Hippocampal formation (tissue), 2 donors: ENCODE measurements at regions not wholly inside any gene's neighbourhood (a gene's known extent, or its start where the extent isn't known, plus 50 kb on each side); places are given as distances from the start of the nearest gene placed in this dataset.
"Not testable (repeated sequence)": the region's sequence is repeated elsewhere in the genome, so short reads cannot be mapped to it uniquely, and the experiment has no call there.

ENCODE experiments used
- DNase-seq, 2 donors: peaks; one replicate each; lab custom pipeline; 2025; lab: John Stamatoyannopoulos, UW

DNA sequence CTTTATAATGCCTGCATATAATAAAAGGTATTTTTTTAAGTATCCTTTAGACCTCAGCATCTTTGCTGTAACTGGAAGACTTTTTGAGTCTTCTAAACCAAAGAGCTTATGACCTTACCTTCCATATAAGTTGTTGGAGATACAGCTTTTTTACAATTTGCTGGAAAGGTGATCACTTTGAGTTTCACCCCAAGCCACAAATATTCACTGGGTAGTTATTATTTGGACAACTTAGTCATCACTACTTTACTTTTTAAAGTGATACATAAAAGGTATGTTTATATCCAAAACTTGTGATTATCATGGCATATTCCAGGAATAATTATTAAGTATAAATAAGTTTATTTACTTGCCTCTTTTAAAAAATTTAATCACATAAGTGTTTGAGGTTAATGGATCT lies 246.7 kb upstream of the NRIP1 start:
- no peak for DNase-seq

DNA sequence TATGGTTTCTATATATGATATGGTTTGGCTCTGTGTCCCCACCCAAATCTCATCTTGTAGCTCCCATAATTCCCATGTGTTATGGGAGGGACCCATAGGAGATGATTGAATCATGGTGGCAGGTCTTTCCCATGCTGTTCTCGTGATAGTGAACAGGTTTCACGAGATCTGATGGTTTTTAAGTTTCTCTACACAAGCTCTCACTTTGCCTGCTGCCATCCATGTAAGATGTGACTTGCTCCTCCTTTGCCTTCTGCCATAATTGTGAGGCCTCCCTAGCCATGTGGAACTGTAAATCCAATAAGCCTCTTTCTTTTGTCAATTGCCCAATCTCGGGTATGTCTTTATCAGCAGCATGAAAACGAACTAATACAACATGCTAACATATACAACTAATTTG lies 252.2 kb upstream of the NRIP1 start:
- DNase-seq: not testable (repeated sequence)

DNA sequence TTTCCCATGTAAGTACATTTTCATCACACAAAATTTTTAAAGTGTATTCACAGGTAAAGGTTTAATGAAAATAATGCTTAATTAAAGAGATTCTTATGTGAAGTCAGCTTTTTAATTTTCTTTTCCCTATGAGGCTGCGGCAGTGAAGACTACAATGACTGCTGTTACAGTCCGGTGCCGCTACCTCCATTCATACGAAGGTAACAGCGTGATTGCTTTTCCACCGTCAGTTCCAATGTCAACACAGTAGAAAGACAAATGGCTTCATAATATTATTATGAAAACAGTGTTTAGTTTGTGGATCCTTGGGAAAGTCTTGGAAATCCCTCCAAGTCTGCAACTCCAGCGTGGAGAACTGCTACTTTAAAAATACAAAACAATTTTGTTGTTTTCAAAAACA lies 254.9 kb upstream of the NRIP1 start:
- no peak for DNase-seq

DNA sequence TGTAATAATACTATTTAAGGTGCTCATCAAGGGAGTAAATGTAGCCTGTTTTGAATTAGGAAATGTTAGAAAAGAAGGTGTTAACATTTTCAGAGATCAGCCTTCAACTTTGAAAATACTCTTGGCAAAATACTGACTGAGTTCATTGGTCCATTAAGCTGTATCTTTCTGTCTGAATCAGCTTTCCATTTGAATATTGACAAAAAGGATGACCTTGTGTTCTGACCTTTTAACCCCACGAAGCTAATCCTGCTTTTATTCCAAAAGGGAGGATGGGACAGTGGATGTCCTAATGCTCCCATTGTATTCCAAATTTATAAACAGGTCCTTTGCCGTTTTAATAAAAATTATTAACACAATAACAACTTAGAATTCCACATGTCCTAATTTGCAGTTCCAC lies 259.7 kb upstream of the NRIP1 start:
- DNase-seq: no peak

DNA sequence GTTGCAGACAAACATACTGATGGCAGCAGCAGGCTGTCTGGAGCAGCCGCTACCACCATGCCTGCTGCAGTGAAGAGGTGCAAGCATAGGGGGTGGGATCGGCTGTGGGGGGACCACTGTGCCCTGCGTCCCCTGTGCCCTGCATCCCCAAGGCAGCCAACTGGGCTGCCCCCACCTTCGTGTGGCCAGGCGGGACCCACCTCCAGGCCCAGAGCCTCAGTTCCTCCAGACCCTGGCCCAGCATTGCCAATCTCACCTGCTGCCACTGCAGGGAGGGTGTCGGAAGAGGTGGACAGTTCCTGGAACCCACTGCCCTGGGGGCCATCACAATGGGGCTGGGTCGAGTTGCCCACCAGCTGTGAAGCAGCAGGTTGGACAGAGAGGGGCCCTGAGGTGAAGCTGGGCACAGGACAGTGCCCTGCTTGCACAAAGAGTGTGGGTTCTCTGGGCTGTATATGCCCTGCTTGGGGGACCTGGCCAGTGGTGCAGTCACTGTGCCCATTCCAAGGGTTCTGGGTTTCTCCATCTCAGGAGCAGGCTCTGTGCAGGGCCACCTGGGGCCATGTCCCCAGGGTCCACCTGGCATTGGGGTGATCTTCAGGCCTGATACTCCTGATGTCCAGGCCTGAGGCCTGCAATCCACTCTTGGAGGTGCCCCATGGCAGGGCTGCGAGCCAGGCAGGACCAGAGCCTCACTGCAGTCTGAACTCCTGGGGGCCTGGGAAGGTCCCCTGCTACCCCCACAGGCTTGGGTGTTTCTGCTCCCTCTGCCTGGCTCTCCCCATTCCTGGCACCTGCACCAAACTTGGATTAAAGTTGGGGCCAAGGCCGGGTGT lies 261.4 kb upstream of the NRIP1 start:
- no peak for DNase-seq

DNA sequence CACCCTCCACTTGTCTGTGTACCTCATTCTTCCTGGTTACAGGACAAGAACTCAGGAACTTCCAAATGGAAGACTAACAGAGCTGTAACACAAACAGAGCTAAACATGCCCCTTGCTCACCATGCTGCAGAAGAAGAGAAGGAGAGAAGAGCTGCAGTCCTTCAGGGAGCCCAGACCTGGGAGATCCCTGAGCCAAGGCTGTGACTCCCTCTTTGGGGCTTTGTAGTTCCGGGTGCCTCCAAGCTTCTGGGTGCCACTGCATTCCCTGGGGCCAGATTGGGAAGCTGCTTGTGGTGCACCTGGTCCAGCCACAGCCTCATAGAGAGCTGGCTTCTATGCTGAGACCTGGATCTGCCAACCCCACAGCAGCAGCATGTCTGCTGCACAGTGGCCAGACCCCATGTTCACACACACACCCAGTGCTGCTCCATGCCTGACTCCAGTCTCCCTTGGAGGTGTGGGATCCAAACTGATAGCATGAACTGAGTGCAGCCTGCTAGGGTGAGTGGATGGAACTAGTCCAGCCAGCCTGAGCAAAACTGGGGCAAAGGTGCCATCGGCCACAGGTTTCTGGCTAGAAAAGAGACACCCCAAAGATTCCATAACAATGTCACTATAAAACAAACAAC lies 263.0 kb upstream of the NRIP1 start:
- no peak for DNase-seq

DNA sequence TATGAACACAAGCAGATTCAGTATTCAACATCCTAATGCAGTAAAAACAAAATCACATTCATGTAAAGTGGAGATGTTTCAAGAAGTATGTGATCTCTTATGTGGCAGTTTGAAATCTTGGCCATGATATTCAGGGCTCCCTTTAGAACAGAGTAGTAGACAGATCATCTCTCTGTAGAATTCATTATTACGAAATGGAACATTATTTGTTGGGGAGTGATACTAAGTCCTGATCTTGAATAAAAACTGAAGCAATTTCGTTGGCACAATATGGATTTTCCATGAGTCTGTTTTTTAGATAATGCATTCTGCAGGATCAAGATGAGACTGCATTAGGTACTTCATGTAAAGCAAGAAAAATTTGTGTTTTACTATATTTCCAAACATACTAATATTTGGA lies 264.4 kb upstream of the NRIP1 start:
- DNase-seq: no peak

DNA sequence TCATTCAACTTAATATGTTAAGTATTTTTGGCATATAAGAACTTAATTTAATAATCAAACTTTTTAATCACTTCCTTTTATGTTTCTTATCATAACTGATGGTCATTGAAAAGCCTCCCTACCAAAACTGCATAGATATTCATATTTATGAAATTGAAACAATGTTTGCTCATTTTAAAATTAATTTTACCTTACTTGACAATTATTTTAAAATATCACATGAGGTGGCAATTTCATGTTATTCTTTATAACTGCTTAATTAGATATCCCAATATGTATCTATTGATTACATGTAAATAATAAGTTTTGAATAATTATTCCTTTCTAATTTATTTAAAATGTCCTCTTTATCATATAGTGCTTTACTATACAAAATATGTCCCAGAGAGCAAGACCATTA lies 266.1 kb upstream of the NRIP1 start:
- no peak for DNase-seq

DNA sequence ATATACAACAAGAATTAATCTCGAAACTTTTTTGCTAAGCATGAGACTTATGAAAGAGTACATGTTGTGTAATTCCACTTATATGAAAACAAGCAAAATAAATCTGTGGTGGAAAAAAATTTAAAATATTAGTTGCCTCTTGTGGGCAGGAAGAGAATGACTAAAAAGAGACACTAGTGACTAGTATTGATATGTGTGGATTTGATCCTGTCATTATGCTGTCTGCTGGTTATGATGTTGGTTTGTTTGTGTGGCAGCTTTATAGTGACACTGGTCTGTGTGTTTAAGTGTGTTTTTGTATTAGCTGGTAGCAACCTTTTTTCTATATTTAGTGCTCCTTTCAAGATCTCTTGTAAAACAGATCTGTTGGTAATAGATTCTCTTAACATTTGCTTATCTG lies 267.8 kb upstream of the NRIP1 start:
- no peak for DNase-seq

DNA sequence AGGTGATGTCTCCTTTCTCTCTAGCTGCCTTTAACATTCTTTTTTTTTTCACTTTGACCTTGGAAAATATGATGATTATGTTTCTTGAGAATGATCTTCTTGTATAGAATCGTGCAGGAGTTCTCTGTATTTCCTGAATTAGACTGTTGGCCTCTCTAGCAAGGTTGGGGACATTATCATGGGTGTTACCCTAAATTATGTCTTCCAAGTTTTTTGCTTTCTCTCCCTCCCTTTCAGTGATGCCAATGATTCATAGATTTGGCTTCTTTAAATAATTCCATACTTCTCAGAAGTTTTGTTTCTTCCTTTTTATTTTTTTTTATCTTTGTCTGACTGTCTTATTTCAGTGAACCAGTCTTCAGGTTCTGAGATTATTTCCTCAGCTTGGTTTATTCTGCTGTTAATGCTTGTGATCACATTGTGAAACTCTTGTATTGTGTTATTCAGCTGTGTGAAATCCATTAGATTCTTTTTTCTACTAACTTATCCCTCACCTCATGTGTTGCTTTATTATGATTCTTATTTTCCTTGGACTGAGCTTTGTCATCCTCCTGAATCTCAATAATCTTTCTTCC lies 268.4 kb upstream of the NRIP1 start:
- no peak for DNase-seq

DNA sequence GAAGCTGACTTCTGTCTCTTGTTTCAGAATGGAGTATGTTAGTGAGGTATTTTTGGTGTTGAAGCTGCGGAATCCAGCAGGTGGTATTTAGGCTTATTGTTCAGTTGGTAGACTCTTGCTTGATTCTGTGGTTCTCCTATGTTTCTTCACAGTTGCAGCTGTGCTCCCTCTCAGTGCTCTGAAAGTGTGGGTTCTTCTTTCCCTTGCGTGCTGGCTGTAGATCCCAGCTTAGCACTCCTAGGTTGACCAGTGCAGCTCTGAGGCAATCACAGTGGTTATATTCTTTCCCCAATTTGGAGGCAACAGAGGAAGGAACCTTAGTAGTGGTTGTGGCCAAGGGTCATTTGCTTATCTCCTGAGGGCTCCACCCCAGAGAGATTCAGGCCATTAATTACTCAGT lies 269.2 kb upstream of the NRIP1 start:
- no peak for DNase-seq

DNA sequence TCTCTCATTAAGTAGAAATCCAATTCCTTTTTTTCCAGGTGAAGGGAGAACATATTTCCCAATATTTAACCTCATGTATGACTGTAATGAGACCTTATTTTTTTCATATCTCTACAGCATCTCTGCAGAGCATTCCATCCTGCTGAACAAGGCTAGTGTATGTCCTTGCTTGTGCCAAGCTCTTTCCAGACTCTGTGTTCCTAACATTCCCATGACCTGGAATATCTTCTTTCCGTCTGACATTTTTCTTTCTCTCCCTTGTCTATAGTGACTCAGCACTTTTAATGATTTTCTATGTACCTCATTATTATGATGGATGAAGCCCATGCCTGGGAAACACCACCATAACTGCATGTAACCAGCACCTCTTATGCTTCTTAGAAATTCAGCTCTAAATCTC lies 278.3 kb upstream of the NRIP1 start:
- DNase-seq: no peak

DNA sequence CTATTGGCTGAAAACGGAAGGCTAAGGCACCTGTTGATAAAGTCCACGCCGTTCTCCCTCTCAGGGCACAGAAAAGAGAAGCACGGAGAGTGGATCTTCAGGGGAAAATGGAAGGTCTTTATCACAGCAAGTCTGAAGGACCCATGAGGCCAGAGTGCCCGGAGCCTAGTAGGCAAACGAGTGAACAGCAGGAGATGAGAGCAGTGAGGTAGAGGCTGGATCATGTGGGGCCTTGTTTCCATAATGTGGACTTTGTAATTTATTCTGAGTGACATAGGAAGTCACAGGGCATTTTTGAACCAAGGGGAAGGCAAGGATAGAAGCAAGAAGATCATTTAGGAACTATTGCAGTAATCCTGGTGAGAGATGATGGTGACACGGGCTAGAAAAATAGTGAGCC lies 287.2 kb upstream of the NRIP1 start:
- DNase-seq: no peak

DNA sequence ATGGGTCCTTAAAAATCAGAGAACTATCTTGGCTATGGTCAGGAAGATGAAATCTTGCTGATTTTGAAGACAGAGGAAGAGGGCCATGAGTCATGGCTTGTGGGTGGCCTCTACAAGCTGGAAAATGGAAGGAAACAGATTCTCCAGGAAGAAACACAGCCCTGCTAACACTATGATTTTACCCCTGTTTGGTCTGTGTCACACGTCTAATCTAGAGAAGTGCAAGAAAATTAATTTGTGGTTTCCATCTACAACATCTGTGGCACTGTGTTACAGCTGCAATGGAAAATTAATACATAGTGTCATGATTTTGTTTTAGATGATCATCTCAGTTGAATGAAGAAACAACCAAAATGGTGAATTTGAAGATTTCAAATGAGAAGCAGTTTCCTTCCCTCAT lies 288.7 kb upstream of the NRIP1 start:
- DNase-seq: no peak

DNA sequence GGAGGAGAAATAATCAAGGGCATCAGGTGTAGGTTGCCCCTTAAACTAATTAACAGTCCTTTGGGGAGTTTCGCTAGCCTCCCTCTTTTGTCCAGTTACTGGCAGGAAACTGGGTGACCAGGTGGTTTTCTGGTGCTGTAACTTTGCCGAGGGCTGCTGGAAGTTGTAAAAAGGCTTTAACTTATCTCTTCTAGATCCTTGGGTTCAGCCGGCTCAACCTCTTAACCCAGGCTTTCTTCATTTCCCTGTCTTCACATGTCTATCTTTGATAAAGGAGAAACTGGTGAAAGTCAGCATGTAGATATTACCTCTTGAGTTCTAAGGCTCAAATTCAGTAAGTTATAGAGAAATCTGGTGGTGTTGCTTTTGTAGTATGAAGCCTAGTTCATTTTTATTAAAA lies 289.7 kb upstream of the NRIP1 start:
- no peak for DNase-seq

DNA sequence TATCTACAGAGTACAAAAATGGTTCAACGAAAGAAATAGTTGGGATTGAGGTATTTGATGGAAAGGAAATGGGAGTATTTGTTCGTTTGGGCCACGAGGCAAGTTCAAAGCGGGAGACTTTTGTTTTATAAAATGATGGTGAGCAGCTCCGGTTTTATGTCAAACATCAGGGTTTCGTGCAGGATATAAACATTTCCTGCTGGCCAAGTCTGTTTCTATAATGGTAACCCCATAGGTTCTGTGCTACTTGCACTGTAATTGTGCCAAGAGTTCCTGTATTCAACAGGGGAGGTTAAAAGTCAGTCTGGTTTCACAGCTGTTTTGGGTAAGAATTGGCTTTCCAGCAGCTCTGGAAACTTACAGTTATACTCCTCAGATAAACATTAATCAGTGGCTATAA lies 290.3 kb upstream of the NRIP1 start:
- no peak for DNase-seq

DNA sequence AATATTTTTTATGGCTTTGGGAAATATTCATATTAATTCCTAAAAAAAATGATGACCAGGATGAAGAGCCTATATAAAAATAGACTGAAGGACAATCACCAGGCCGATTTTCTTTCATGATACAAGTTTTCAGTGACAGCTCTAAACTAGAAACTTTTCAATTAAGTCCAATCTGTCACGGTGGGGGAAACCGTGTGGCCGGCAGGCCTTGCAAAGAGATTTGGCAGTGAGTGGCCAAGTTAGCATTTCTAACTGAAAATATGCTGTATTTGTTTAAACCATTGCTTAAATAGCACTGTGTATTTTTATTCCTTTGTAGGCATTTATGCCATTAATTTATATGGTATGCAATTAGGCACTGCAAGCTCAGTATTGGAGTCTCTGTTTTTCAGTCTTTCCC lies 294.5 kb upstream of the NRIP1 start:
- DNase-seq: no peak

DNA sequence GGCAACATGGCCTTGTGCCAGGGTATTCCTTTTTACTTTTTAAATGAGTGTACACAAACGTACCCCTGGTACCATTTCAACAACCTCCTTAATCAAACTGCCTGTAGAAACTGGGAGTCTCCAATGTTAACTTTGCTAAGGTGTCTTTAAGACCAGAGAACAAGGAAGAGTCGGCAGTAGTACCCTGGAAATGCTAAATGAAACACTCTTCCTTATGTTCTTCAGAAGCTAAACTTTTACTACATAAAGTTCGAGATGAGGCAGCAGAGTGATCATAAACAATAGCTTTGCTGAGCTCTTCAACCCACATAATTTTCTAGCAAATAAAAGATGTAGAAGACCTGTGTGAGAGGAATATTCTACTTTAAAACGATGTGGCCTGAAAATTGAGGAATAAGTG lies 297.7 kb upstream of the NRIP1 start:
- no peak for DNase-seq

DNA sequence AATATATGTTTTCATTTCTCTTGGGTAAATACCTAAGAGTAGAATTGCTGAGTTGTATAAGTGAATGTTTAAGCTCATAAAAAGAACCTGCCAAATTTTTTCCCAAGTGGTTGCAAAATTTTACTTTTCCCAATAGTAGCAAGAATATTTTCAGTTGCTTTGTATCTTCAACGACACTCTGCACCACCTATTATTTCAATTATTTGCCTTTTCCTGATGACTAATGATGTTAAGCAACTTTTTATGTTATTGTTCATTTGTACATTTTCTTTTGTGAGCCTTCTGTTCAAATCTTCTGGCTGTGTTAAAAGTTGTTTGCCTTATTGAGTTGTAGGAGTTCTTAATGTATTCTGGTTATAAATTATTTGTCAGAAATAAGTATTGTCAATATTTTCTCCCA lies 299.1 kb upstream of the NRIP1 start:
- DNase-seq: no peak

DNA sequence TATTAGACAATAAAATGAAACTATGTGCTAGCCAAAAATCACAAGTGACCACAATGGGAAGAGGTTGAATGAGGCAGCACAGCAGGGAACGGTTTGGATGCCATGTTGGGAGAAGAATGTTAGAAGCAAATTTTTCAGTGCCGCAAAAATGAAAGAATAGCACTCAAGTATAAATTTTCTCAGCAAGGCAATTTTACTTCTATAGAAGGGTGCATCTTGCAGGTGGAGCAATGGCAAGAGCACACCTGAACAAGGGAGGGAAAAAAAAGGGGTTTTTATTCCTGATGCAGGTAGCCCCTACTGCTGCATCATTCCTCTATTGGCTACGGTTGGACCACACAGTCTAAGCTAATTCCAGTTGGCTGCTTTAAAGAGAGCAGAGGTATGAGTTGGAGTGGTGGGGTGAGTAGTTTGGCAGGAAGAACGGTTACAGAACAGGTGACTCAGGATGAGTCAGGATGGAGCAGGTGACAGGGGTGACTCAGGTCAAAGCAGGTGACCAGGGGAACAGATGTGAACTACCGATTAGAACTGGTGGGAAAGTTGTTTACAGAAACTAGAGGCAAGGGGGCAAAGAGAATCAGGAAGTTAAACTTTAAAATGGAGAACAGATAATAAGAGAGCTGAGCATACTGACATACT lies 301.1 kb upstream of the NRIP1 start:
- no peak for DNase-seq

DNA sequence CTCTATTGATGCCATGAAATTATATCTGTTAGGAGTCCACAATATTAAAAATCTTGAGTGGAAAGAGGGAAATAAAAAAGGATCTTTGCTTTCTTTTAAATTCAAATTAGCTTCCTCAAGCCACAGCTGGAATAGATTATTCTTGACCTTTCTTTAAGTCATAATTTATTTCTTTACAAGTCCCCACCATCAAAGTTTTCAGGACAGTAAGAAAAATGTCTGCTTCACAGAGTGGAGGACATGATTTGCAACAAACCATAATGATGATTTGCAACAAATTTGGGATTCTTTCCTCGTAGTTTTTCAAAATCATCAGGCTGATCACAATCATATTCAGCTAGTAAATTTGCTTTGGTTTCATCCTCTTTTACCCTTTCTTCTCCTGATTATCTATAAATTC lies 301.8 kb upstream of the NRIP1 start:
- no peak for DNase-seq

DNA sequence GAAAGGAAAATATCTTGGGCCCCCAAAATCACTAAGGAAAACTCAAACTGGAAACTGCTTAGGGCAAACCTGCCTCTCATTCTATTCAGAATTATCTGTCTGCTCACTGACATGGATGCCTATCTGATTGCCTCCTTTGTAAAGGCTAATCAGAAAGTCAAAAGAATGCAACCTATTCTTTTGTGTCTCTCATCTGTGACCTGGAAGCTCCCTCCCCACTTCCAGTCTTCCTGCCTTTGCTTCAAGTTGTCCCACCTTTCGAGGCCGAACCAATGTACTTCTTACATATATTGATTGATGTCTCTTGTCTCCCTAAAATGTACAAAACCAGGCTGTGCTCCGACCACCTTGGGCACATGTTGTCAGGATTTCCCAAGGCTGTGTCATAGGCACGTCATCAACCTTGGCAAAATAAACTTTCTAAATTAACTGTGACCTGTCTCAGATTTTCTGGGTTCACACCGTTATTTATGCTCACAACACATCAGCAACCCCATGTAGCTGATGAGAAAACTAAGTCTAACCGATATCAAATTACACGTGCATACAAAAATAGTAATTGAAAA lies 302.3 kb upstream of the NRIP1 start:
- no peak for DNase-seq
